NCI-H748 (cell line): ENCODE measurements at regions not wholly inside any gene's neighbourhood (a gene's known extent, or its start where the extent isn't known, plus 50 kb on each side); places are given as distances from the start of the nearest gene placed in this dataset.

ENCODE experiments used
- DNase-seq: peaks from one replicate; lab custom pipeline; 2025; ENCODE audit not compliant: unreplicated experiment; lab: John Stamatoyannopoulos, UW

GRCh38 chr5:41670854-41671479, 160.6 kb upstream of the PLCXD3 start:
- DNase-seq: peak; percentile 20

GRCh38 chr5:41670216-41670615, 159.8 kb upstream of the PLCXD3 start:
- DNase-seq: no peak

- DNase-seq: no peak
Measured at GRCh38 chr5:41661254-41661653, 150.9 kb upstream of the PLCXD3 start.

- DNase-seq: no peak
Measured at GRCh38 chr5:41656597-41656996, 146.2 kb upstream of the PLCXD3 start.

GRCh38 chr5:41650131-41650530, 139.7 kb upstream of the PLCXD3 start:
- DNase-seq: peak; percentile 68

- DNase-seq: peak; percentile 85
Measured at GRCh38 chr5:41649659-41650058, 139.3 kb upstream of the PLCXD3 start.

- DNase-seq: peak; percentile 48
Measured at GRCh38 chr5:41648996-41649395, 138.6 kb upstream of the PLCXD3 start.

GRCh38 chr5:41641621-41642020, 131.2 kb upstream of the PLCXD3 start:
- DNase-seq: no peak

GRCh38 chr5:41638685-41639084, 128.3 kb upstream of the PLCXD3 start:
- DNase-seq: no peak

GRCh38 chr5:41637869-41638268, 127.5 kb upstream of the PLCXD3 start:
- no peak for DNase-seq

- no peak for DNase-seq
Measured at GRCh38 chr5:41637424-41637823, 127.0 kb upstream of the PLCXD3 start.

- DNase-seq: peak; percentile 60
Measured at GRCh38 chr5:41636605-41637004, 126.2 kb upstream of the PLCXD3 start.

- DNase-seq: no peak
Measured at GRCh38 chr5:41629897-41630296, 119.5 kb upstream of the PLCXD3 start.

GRCh38 chr5:41625571-41625970, 115.2 kb upstream of the PLCXD3 start:
- no peak for DNase-seq

- DNase-seq: no peak
Measured at GRCh38 chr5:41621420-41621819, 111.0 kb upstream of the PLCXD3 start.

- no peak for DNase-seq
Measured at GRCh38 chr5:41617843-41618515, 107.6 kb upstream of the PLCXD3 start.

- no peak for DNase-seq
Measured at GRCh38 chr5:41610386-41610785, 100.0 kb upstream of the PLCXD3 start.

GRCh38 chr5:41600731-41601130, 90.3 kb upstream of the PLCXD3 start:
- DNase-seq: no peak

GRCh38 chr5:41598011-41598410, 87.6 kb upstream of the PLCXD3 start:
- no peak for DNase-seq

GRCh38 chr5:41587668-41588067, 77.3 kb upstream of the PLCXD3 start:
- no peak for DNase-seq

- peak; percentile 28 for DNase-seq
Measured at GRCh38 chr5:41575110-41575779, 64.8 kb upstream of the PLCXD3 start.

GRCh38 chr5:41574391-41574790, 64.0 kb upstream of the PLCXD3 start:
- DNase-seq: no peak
